MM.1S (cell line): ENCODE measurements at regions not wholly inside any gene's neighbourhood (a gene's known extent, or its start where the extent isn't known, plus 50 kb on each side); places are given as distances from the start of the nearest gene placed in this dataset.

Source experiments
- DNase-seq: peaks from one replicate; pipeline ENCODE4 v3.0.0-alpha.2; 2015
- H2AFZ ChIP-seq: fragments of 300-600 bp; sonication (generic); 2 replicates; pipeline ENCODE4 v1.6.0; 2016; ENCODE audit warnings: antibody characterized with exemption, low read length
- H3F3A ChIP-seq: fragments of 300-600 bp; sonication (generic); 2 replicates; pipeline ENCODE4 v1.6.1; 2016; ENCODE audit warnings: mild to moderate bottlenecking, antibody characterized with exemption, low read length, moderate library complexity, mixed read lengths; ENCODE audit not compliant: insufficient read depth
- H3K27ac ChIP-seq: fragments of 300-600 bp; sonication (generic); 2 replicates; pipeline ENCODE4 v1.5.1; 2016; ENCODE audit warnings: mild to moderate bottlenecking, low read length
- H3K27me3 ChIP-seq: fragments of 300-600 bp; sonication (generic); replicated peaks from 2 replicates; pipeline ENCODE4 v1.6.0; 2016; ENCODE audit warnings: low read length; ENCODE audit not compliant: insufficient read depth
- H3K36me3 ChIP-seq: fragments of 300-600 bp; sonication (generic); replicated peaks from 2 replicates; pipeline ENCODE4 v1.6.1; 2016; ENCODE audit warnings: mild to moderate bottlenecking, low read length, mixed read lengths; ENCODE audit not compliant: insufficient read depth
- H3K4me1 ChIP-seq: fragments of 300-600 bp; sonication (generic); 2 replicates; pipeline ENCODE4 v1.6.1; 2016; ENCODE audit warnings: low read length, mixed read lengths
- H3K4me2 ChIP-seq: fragments of 300-600 bp; sonication (generic); 2 replicates; pipeline ENCODE4 v1.6.0; 2016; ENCODE audit warnings: low read depth, low read length
- H3K4me3 ChIP-seq: fragments of 300-600 bp; sonication (generic); 2 replicates; pipeline ENCODE4 v1.5.1; 2016; ENCODE audit warnings: low read length, mixed read lengths
- H3K79me2 ChIP-seq: fragments of 300-600 bp; sonication (generic); 2 replicates; pipeline ENCODE4 v1.6.1; 2016; ENCODE audit warnings: mixed run types, low read length, mixed read lengths
- H3K9ac ChIP-seq: fragments of 300-600 bp; sonication (generic); 2 replicates; pipeline ENCODE4 v1.6.1; 2016; ENCODE audit warnings: low read length, mixed read lengths
- H3K9me2 ChIP-seq: fragments of 300-600 bp; sonication (generic); replicated peaks from 2 replicates; pipeline ENCODE4 v1.6.1; 2016; ENCODE audit warnings: mild to moderate bottlenecking, low read length, mixed read lengths; ENCODE audit not compliant: insufficient read depth
- H3K9me3 ChIP-seq: fragments of 300-600 bp; sonication (generic); replicated peaks from 2 replicates; pipeline ENCODE4 v1.6.1; 2016; ENCODE audit warnings: mild to moderate bottlenecking, low read length, mixed read lengths; ENCODE audit not compliant: insufficient read depth
- H4K20me1 ChIP-seq: fragments of 300-600 bp; sonication (generic); 2 replicates; pipeline ENCODE4 v1.6.1; 2016; ENCODE audit warnings: mild to moderate bottlenecking, low read length, moderate library complexity, mixed read lengths; ENCODE audit not compliant: insufficient read depth
- CTCF ChIP-seq: fragments of 300-600 bp; sonication (generic); IDR thresholded peaks from 2 replicates; pipeline ENCODE4 v1.5.1; 2016; ENCODE audit warnings: antibody characterized with exemption, low read length, mixed read lengths
- EZH2 ChIP-seq: fragments of 300-600 bp; sonication (generic); optimal IDR thresholded peaks from 2 replicates; pipeline ENCODE3; 2017; ENCODE audit warnings: low read depth, mild to moderate bottlenecking, antibody characterized with exemption, low read length, mixed read lengths
- EZH2phosphoT487 ChIP-seq: fragments of 300-600 bp; sonication (generic); IDR thresholded peaks from 2 replicates; pipeline ENCODE4 v1.6.1; 2018; ENCODE audit warnings: antibody characterized with exemption, low read length

DNA sequence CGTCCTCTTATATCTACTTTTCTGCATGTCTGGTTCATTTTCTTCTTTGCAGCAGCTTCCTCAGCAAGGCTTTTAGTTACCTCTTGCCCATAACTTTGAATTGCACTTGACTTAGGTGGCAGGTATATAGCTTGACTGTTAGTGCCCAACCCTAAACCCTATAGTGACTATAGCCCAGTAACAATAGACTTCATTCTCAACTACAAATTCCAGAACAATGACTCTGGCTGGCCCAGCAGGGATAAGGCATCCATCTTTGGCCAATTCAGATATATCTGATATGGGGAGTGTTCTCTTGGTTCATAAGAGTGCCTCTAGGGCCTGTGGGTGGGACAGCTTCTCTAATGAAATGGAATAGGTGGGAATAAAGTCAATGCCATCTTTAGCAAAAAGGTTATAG is 246.2 kb downstream of the DMRT2 start:
- Histone ChIP-seq H3K27ac (no peak overlapping the region), H3K27me3 (no peaks in the 10 kb centered on the region), H3F3A (no peaks in the 10 kb centered on the region), H3K4me2 (no peak overlapping the region), H3K4me1 (no peaks in the 10 kb centered on the region), H3K9me2 (no peaks in the 10 kb centered on the region), H3K4me3 (no peak overlapping the region), H3K79me2 (no peaks in the 10 kb centered on the region), H3K36me3 (no peaks in the 10 kb centered on the region), H2AFZ (no peak overlapping the region), H3K9ac (no peak overlapping the region), H3K9me3 (no peaks in the 10 kb centered on the region), H4K20me1 (no peaks in the 10 kb centered on the region)
- no peak for DNase-seq
- TF ChIP-seq EZH2phosphoT487 = no peak
- no peak for TF ChIP-seq EZH2

DNA sequence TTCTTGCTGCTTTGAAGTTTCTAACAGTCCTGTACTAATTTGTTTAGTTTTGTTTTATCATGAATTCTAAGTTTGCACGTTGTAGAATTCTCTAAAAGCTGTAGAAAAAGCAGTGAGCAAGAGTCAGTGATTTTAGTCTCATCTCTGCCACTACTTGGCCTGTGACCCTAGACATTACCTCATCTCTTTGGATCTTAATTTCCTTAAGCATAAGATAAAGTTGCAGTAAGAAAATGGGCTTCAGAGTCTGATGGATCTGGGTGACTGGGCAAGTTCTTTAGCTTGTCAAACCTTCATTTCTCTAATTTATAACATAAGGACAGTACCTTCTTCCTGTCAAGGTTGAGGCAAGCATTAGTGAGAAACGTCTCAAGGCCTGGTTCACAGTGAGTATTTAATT is 247.9 kb downstream of the DMRT2 start:
- no peak overlapping the region for H3K9ac ChIP-seq
- H3K9me2 ChIP-seq = no peaks in the 10 kb centered on the region
- no peaks in the 10 kb centered on the region for H3K79me2 ChIP-seq
- no peaks in the 10 kb centered on the region for H3K27me3 ChIP-seq
- no peaks in the 10 kb centered on the region for H3F3A ChIP-seq
- DNase-seq = no peak
- no peak overlapping the region for H3K27ac ChIP-seq
- H3K9me3 ChIP-seq = no peaks in the 10 kb centered on the region
- H3K4me1 ChIP-seq = no peaks in the 10 kb centered on the region
- no peaks in the 10 kb centered on the region for H4K20me1 ChIP-seq
- H3K4me3 ChIP-seq = no peak overlapping the region
- no peaks in the 10 kb centered on the region for H3K36me3 ChIP-seq
- H3K4me2 ChIP-seq = no peak overlapping the region
- TF ChIP-seq EZH2phosphoT487 (no peak), CTCF (no peak), EZH2 (no peak)
- no peak overlapping the region for H2AFZ ChIP-seq

- Histone ChIP-seq H3K4me2 (no peak overlapping the region), H3F3A (no peaks in the 10 kb centered on the region), H3K4me3 (no peak overlapping the region), H3K36me3 (no peaks in the 10 kb centered on the region), H3K9me2 (no peaks in the 10 kb centered on the region), H3K27me3 (no peaks in the 10 kb centered on the region), H3K9ac (no peak overlapping the region), H3K79me2 (no peaks in the 10 kb centered on the region), H3K27ac (no peak overlapping the region), H4K20me1 (no peaks in the 10 kb centered on the region), H3K9me3 (no peaks in the 10 kb centered on the region), H3K4me1 (no peaks in the 10 kb centered on the region), H2AFZ (no peak overlapping the region)
- DNase-seq = no peak
- TF ChIP-seq EZH2 = no peak
- no peak for TF ChIP-seq EZH2phosphoT487
- no peak for TF ChIP-seq CTCF
These were observed 250.8 kb downstream of the DMRT2 start for GRCh38 chr9:1300941-1301340.

DNA sequence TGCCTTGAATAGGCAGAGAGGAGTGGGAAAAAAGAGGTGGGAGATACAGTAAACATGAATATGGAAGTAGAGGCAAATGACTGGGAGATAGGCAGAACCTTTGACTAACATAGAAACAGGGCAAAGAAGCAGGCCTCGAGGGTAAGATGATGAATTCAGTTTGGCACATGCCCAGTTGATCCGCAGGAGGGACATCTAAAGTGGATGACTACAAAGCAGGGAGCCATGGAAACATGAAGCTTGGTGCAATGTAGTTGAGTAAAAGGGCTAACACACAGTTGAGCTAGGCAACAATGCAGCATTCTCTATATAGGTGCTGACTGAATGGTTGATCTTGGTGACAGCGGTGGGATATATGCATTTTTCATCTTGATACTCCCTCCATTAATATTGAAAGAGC is 253.8 kb downstream of the DMRT2 start:
- no peaks in the 10 kb centered on the region for H3K4me1 ChIP-seq
- H3K4me3 ChIP-seq = no peak overlapping the region
- H3K9me3 ChIP-seq = no peaks in the 10 kb centered on the region
- no peak overlapping the region for H2AFZ ChIP-seq
- TF ChIP-seq EZH2phosphoT487 = no peak
- no peak for TF ChIP-seq EZH2
- TF ChIP-seq CTCF = no peak
- no peaks in the 10 kb centered on the region for H4K20me1 ChIP-seq
- DNase-seq = no peak
- no peak overlapping the region for H3K9ac ChIP-seq
- no peaks in the 10 kb centered on the region for H3K9me2 ChIP-seq
- H3K4me2 ChIP-seq = no peak overlapping the region
- H3K79me2 ChIP-seq = no peaks in the 10 kb centered on the region
- H3K36me3 ChIP-seq = no peaks in the 10 kb centered on the region
- H3K27ac ChIP-seq = no peak overlapping the region
- no peaks in the 10 kb centered on the region for H3F3A ChIP-seq
- no peaks in the 10 kb centered on the region for H3K27me3 ChIP-seq
